IPS-NIHi7 (cell line): ENCODE measurements at regions not wholly inside any gene's neighbourhood (a gene's known extent, or its start where the extent isn't known, plus 50 kb on each side); places are given as distances from the start of the nearest gene placed in this dataset.

Experiments
- DNase-seq: peaks from one replicate; pipeline ENCODE4 v3.0.0; 2012; ENCODE audit warnings: mixed read lengths; ENCODE audit errors: extremely low spot score

DNA sequence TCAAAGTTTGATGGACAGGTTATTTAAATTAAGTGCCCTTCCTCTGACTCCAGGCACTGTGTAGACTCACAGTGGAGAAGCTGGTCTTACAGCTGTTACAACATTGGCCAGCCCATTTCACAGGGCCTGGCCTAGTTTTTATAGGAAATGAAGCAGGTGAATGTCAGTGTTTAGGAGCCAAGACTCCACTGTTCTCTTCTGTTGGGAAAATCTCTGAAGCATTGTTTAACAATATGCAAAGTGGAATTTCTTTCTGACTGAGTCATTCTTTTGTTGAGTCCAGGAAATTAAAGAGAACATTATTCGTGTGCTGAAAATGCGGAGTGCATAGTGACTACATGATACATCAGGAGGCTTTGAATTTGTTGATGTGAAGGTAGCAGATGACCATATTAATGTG is 64.7 kb downstream of the ARRDC4 start:
- no peak for DNase-seq

DNA sequence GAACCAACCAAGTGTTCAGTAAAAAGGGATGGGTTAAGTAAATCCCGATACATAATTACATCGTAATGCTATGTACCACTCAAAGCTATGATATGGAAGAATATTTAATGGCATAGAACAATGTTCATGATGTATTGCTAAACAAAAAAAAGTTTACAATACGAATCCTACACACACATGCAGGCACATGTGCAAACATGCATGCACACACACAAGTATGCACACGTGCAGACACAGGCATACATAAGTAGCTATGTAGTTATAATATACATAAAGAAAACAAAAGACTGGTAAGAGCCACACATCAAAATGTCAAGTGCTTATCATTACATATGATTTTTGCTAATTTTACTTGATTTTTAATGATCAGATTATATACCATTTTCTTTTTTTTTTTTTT is 74.2 kb downstream of the ARRDC4 start:
- no peak for DNase-seq

DNA sequence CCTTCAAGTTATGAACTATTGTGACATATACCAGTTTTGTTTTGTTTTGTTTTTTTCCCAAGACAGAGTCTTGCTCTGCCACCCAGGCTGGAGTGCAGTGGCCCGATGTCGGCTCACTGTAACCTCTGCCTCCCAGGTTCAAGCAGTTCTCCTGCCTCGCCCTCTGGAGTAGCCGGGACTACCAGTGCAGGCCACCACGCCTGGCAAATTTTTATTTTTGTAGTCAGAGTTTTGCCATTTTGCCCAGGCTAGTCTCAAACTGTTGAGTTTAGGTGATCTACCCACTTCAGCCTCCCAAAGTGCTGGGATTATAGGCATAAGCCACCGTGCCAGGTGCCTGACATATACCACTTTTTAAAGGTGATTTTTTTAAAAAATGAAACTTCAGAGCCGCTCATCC is 74.6 kb downstream of the ARRDC4 start:
- DNase-seq = no peak

DNA sequence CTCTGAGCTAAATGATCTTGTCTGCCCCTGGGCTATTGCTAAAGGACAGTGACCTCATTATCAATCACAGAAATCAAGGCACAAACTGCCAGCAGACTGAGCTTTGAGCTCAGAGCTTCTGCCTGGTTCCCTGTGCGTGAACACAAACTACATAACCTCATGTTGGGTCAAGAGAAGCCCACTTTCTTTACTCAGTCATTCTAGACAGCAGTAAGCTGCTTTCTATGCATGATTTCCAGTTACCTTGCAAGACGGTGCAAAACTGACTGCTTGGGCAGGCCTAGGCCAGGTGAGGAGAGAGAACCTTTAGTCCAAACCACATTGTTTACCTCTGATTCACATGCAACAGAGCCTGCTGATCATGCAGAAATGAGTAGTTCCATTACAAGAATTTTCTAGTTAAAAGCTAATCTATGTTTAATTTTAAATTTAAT is 75.1 kb downstream of the ARRDC4 start:
- DNase-seq = no peak

DNA sequence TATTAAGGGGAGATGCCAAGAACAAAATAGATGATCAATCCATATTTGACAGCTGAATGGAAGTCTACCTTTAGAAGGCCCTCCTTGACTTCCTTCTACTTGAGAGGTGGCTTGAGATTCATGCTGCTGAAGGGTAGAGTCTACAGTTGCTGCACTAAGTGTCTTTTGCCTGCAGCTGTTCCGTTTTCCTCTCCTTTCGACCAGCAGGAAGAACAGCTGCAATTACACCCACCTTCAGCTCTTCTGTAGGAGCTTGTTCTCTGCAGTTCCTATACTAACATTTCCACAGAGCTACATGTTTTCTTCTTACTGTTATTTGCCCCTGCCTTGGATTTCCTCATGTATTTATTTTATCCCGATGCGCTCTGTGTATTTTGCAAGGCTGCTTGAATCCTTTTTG is 79.1 kb downstream of the ARRDC4 start:
- DNase-seq = no peak

DNA sequence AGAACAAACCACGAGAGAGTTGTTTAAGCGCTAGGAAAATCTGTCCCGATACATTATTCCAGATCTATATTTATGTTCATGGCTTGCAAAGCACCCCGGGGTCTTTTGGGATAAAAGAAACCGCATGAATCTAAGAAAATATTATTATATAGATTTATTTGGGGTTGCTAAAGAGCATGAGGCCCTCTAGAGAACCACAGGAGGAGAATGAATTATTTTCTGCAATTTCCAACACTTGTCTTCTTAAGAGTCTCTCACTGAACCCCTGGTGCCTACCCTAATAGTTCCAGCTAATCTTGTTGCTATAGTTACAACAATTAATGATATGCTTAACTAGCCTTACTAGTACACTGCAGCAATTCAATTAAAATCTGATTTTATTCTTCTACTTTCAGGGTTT is 79.6 kb downstream of the ARRDC4 start:
- DNase-seq = no peak

DNA sequence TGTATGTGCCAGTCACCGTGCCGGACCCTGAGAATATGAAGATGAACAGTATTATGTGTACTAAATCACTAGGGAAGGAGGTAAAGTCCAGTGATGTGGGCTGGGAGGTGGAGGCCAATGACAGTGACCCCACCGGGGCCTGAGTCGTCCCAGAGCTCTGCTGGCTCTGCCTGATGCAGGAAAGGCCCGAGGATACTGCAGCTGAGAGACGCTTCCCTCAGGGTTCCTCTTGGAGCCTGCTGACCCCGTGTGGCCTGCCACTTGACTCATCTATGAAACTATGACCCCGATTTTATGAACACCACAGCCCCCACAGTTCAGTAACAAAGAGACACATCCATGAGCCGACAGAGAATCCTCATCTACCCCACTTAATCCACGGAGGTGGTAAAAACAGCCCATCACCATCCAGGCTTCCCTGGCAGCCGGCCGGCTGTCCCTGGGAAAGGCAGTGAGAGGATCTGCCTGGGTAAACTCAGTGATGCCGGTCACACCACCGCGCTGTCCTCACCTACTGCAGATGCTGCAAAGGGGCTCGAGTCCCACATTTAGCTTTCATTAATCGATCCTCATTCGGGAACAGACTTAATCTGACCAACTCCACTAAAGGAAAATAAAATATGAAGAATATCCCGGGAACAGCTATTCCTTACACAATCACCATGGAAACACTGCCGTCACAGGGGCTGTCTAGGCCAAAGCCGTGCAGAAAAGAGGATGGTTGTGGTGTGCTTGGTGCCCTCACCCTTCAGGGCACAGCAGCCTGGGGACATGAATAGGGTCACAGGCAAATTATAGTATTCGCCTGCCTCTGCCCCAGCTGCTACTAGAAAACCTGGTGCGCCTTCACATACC is 82.9 kb downstream of the ARRDC4 start:
- no peak for DNase-seq

DNA sequence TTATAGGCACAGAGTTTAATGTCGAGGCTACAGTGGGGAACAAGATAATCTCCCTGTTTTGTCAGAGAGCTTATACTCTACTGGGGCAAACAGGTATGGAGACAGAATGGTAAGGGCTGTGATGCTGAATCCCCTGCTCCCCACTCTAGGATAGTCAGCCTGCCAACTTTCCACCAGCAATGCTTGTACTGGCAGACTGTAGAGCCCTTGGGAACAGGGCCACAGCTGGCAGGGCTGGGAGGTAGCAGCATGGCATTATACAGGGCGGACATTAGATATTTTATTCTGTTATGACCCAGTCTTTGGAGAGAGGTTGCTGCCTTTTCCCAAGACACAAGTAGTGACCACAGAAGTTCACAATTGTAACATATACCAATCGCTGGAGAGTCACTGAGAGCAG is 91.2 kb downstream of the ARRDC4 start:
- no peak for DNase-seq

DNA sequence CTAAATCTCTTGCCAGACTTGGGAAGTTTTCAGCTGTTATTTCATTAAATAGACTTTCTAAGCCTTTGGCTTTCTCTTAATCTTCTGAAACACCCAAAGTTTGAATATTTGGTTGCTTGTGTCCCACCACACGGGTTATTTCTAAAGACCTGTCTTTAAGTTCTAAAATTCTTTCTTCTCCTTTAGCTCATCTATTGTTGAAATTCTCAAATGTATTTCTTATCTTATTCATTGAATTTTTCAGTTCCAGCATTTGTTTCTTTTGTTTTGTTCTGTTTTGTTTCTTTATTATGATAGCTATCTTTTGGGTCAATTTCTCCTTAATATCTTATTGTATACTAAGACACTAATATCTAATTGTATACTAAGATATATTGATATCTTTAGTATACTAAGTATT is 97.0 kb downstream of the ARRDC4 start:
- DNase-seq = no peak

DNA sequence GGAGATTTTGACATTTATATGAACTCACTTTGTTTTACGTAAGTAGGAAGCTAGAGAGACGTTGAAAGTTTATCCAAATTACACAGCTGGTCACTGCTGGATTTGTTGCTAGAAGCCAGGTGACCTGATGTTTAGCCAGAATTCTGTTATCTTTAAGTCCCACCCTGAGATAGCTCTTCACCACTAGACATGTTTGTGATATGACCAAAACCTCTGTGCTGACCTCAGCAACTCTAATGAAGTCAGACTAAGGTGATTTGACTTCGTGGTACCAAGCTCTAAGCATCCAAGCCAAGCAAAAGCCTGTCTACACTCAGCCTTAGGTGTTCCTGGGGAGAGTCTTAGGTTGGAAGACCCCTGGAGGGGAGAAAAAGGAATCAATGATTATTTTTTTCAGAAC is 102.4 kb downstream of the ARRDC4 start:
- DNase-seq = no peak

DNA sequence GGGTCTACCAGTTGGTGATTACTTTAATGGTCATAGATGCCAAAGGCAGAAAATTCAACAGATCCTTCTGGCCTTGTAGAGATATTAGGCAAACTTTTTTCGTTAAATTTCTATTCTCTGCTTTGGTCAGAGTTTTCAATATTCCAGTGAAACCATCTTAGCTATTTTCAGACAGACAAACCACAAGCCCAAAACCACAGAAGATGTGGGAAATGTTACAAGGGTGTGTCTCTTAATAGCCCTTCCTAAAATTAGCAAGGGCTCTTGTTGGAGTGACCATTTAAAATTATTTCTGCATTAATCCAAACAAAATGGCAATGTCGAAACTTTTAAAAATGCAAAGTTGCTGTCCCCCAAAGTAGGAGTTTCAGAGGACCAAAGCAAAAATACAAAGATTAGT is 102.8 kb downstream of the ARRDC4 start:
- no peak for DNase-seq

DNA sequence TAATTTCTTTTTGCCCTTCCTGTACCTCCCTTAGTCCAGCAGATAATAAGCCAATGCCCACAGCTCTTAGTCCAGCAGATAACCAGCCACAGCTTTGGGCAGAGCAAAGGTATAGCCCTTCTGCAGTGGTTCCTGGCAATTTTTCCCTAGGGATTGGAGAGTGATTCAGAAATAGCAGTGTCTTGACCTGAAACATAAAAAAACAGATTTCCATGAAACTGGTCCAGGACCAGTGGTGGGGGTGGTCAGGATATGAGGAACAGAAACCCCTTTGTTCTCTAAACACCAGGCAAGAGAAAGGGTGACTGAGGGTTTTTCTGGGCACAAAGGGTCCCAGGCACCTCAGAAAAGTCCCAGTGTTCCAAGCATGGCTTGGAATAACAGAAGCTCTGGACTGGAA is 103.4 kb downstream of the ARRDC4 start:
- DNase-seq = no peak

DNA sequence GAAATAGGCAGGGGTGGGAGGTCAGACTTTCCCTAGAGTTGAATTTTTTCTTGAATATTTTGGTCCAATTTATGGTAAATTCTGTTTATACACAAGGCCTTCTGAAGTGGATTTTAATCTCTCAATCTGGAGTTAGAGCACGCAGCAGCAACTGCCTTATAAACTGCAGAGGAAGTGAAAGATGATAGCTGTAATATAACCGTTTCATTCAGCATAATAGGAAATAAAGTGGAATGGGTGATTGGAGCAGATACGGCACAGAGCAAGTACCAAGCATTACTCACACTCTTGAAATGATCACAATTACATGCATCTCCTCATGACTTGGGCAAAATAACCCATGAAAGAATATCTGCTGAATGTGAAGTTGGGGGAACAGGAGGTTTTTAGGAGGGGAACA is 106.8 kb downstream of the ARRDC4 start:
- DNase-seq = no peak

DNA sequence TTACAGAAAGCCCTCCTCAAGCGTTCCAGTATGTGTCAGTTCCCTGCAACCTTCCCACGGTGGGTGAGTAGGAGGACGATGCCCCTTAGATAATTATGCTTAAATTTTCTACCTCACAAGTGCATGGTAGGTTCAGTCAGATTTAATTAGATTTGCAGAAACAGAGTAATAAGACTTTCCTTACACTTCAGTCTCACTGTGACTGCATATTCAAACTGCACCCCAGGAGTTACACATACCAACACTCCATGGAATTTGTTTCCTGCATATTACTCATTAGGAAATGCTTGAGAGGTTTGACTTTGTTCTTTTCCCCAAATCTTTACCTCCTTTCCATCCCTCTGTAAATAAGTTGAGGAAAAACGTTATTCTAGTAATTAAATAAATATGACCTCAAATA is 108.8 kb downstream of the ARRDC4 start:
- no peak for DNase-seq

DNA sequence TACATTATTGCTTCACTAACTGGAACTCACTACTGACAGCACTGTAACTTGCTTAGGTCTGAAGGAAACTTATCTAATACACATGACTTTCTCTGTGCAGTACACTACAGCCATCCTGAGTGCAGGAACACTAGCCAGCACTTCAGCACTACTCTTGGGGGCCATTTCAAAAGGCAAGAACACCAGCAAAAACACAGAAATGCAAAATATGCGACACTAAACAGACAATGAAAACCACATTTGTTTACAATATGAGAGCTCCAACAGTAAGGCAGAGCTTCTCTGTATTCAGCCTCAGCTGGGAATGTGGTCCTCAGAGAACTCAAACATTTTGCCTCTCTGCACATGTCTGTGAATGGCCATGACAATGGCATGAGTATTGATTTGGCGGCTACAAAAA is 109.6 kb downstream of the ARRDC4 start:
- no peak for DNase-seq

DNA sequence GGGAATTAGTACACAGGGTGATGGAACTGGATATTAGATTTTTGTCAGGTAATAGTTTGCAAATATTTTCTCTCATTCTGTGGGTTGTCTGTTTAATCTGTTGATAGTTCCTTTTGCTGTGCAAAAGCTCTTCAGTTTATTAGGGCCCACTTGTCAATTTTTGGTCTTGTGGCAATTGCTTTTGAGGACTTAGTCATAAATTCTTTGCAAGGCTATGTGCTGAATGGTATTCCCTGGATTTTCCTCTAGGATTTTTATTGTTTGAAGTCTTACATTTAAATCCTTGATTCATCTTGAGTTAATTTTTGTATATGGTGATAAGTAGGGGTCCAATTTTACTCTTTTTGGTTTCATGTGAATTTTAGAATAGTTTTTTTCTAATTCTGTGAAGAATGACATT is 111.3 kb downstream of the ARRDC4 start:
- no peak for DNase-seq

DNA sequence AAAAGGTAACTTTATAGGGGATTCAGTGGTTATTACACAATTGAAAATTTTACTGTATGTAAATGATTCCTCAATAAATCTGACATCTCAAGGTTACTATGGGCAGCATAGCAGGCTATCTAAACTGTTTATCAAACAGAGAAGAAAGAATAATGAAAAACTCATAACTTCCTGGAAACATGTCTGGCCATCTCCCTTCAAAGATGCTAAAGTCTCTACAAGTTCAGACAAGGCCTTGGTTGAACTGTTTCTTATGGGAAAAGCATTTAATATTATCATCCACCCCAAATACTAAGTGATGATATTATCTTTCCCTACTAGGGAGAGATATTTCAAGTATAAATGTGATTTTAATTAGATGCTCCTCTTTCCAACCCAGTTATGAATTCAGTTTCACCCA is 114.9 kb downstream of the ARRDC4 start:
- no peak for DNase-seq

DNA sequence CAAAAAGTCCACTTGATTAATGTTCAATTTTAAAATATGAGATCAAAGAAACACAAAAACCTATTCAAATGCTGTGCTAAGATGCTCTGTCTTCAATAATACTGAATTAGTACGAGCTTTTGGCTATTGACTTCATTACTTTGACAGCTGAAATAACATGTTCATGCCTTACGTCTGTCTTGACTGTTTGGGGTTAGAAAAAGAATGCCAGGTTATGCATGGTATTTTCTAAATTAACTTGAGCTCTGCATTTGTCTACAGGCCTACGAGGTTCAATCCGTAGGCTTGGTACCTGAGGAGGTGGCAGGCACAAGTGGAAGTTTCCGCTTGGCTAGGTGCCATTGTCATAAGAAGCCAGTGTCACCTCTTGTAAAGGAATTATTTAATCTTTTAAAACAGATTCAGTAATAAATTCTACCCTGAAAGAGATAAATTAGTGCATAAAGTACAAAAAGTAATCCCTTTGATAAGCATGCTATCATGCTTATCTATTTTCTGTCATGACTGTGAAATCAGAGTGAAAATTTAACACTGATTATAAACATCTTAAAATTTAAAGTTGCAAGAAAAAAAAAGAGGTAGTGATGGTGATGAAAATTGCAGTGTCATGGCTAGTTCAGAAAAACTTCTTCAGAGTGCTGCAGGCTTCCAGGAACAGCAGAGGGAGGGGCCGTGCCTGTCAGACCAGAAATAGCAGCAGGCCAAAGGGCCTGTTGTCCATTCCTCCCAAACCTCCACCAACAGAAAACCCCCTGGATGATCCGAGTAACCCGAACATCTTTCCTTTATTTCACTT is 115.7 kb downstream of the ARRDC4 start:
- no peak for DNase-seq

DNA sequence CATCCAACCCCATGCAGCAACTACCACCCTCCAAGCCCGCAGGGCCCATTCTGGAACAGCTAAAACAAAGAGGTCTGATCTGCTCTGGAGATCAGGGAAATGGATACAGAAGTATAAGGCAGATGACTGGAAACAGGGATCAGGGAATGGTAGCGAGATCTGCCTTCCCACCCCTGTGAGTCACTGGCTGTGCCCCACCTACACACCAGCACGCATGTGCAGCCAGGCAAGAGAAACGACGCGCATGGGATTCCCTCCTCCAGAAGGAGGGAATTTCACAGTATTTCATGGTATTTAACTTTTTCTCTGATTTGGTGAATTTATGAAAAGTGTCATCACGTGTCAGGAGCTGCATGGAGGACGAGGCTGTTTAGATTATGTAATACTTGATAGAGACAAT is 116.7 kb downstream of the ARRDC4 start:
- peak; percentile 31 for DNase-seq

DNA sequence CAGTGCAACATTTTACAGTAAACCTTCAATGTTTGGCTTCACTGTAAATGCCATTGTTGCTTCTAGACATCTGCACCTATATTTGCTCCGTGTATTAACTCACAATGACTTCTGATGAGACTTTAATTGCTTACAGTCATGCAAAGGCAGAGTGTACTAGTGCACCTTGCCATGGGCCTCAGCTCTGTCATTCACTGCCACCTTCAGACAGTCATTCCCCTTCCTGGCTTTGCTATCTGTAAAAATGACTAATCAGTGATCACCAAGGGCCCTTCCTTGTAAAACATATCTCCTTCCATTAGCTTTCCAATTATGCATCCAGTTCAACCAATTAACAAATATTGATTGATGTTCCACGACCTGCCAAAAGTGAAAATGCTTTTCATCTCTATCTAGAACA is 120.3 kb downstream of the ARRDC4 start:
- no peak for DNase-seq

DNA sequence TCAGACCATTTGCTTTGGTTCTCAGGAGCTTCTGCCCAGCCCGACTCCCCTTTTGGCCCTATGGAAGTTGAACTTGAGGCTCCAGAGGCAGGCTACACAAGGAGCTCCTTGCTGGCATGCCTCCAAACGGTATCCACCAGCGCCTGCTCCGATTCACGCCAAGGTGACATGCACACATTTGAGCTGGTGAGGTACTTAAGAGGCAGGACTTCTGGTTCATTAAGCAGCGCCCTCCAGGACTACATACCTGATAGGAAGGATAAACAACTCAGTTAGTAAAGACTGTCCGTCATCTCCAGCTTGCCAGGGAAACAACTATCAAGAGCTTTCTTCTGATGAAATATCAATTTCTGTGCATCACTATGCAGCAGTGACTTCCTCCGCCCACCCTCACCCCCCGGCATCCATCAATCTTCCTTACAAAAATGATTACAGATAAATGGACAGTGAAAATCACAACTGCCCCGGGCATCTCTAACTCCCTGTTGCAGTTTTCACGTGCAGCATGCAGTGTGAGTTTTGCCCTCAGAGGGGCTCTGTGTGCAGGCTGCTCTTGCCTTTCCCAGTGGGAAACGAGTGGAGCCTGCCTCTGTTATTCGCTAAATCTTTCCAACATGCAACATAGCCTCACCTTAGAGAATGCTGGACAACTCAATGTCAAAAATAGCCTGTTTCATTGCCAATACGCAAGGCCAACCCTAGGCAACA is 122.9 kb downstream of the ARRDC4 start:
- DNase-seq = no peak

DNA sequence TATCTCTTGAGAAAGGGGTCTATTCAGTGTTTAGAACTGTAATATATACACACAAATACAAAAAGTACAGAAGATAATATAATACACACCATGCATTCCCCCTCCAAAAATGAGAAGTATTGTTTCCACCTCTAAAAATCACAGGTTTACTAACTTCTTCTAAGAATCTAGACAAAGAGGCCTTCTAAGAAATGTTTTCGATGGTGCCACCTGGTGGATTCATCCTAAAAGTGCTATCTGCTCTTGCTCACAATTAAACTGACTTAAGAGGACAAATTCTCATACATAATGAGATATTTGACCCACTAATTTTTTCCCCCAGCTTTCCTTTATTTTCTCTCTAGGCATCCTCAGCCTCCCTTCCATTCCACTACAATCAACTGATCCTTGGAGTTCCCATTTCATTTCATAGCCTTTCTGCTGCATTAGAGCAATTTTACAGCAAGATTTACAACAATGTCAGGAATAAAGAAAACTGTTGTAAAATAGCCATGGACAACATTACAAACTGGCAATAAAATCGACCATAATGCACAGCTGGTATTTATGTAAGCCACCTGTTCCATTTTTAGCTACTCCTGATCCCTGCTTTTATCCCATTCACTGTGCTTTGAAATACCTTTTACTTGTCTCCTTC is 124.6 kb downstream of the ARRDC4 start:
- DNase-seq = peak; percentile 32
